HepG2 (cell line): ENCODE measurements at regions not wholly inside any gene's neighbourhood (a gene's known extent, or its start where the extent isn't known, plus 50 kb on each side); places are given as distances from the start of the nearest gene placed in this dataset.

Experiments
- ATAC-seq: fragments of 200-7000 bp; cut with Tn5 transposase; 3 replicates; pipeline ENCODE4 v1.9.1; 2020; ENCODE audit warnings: mild to moderate bottlenecking, moderate library complexity
- BruUV-seq: library from RNA; stranded (reverse); fragments of 400-500 nt; replicated peaks from 2 replicates; lab custom pipeline; 2021; lab: Mats Ljungman, UMichigan
- CTCF ChIA-PET: fragments of 300-600 bp; formaldehyde crosslinking; extraction: SDS; loops from one replicate; lab custom pipeline; 2021; ENCODE audit warnings: low total read pairs, inconsistent platforms, low intra/inter-chr PET ratio; lab: Yijun Ruan, JAX
- POLR2A ChIA-PET: fragments of 350-600 bp; sonication (Branson Sonifier 250); formaldehyde crosslinking; loops from one replicate; lab custom pipeline; 2020; ENCODE audit warnings: antibody characterized with exemption, inconsistent platforms; lab: Yijun Ruan, JAX
- DNase-seq: peaks from one replicate; pipeline ENCODE4 v3.0.0-alpha.2; 2015; ENCODE audit warnings: low spot score
- FAIRE-seq: peaks from 3 replicates; lab custom pipeline; 2011; peaks lifted over from hg19 to GRCh38; lab: Jason Lieb, UNC
- H2AFZ ChIP-seq: one replicate; pipeline ENCODE4 v1.6.1; 2011; ENCODE audit warnings: low read length, inconsistent platforms
- H3K27ac ChIP-seq: fragments of 300-600 bp; 3 replicates; pipeline ENCODE4 v1.8.0; 2011; ENCODE audit warnings: mixed run types, mild to moderate bottlenecking, mixed read lengths, low read length, inconsistent platforms; ENCODE audit not compliant: insufficient read depth; ENCODE audit errors: extremely low read length
- H3K27me3 ChIP-seq, 2 experiments: fragments of 200-600 bp in 1 of 2; 2 replicates in 1 of 2; 3 replicates in 1 of 2; pipeline versions ENCODE4 v1.6.0 to v1.8.0; 2011; ENCODE audit warnings: low read length in 2 of 2, mild to moderate bottlenecking in 2 of 2, moderate library complexity in 2 of 2, inconsistent platforms in 1 of 2; ENCODE audit not compliant: insufficient read depth in 2 of 2, control insufficient read depth in 1 of 2
- H3K36me3 ChIP-seq, 2 experiments: fragments of 200-600 bp in 1 of 2; replicated peaks in 1 of 2; 2 replicates in 1 of 2; 3 replicates in 1 of 2; pipeline versions ENCODE4 v1.5.1 to v1.8.0; 2011; ENCODE audit warnings: low read length in 2 of 2, inconsistent platforms in 1 of 2; ENCODE audit not compliant: insufficient read depth in 2 of 2, control insufficient read depth in 1 of 2
- H3K4me1 ChIP-seq: 2 replicates; pipeline ENCODE4 v1.5.1; 2012; ENCODE audit warnings: low read length, inconsistent platforms; ENCODE audit not compliant: insufficient read depth
- H3K4me2 ChIP-seq: 2 replicates; pipeline ENCODE4 v1.6.0; 2011; ENCODE audit warnings: low read depth, low read length, inconsistent platforms
- H3K4me3 ChIP-seq, 3 experiments: fragments of 200-600 bp in 1 of 3; sonication (generic), shearing (Covaris generic) in 1 of 3; replicated peaks in 1 of 3; 2 replicates each; pipeline ENCODE4 v1.5.1; 2011 to 2016; ENCODE audit warnings: low read length in 3 of 3, inconsistent platforms in 2 of 3, low read depth in 2 of 3, mild to moderate bottlenecking in 2 of 3, control low read depth in 1 of 3, mixed read lengths in 1 of 3; ENCODE audit not compliant: insufficient read depth in 1 of 3
- H3K79me2 ChIP-seq: one replicate; pipeline ENCODE4 v1.6.1; 2011; ENCODE audit warnings: low read length, inconsistent platforms; ENCODE audit not compliant: insufficient read depth
- H3K9ac ChIP-seq: 2 replicates; pipeline ENCODE4 v1.6.0; 2011; ENCODE audit warnings: mild to moderate bottlenecking, low read depth, low read length, inconsistent platforms; ENCODE audit not compliant: insufficient read depth
- H3K9me3 ChIP-seq: 2 replicates; pipeline ENCODE4 v1.5.1; 2012; ENCODE audit warnings: mild to moderate bottlenecking, low read length
- H4K20me1 ChIP-seq: 2 replicates; pipeline ENCODE4 v1.6.0; 2011; ENCODE audit warnings: inconsistent platforms, mild to moderate bottlenecking, low read length, moderate library complexity; ENCODE audit not compliant: insufficient read depth
- ARNT2 ChIP-seq: sonication (generic); formaldehyde crosslinking; IDR thresholded peaks from 2 replicates; pipeline ENCODE4 v1.8.0; 2022; ENCODE audit warnings: mild to moderate bottlenecking, low read depth, missing genetic modification reagents, moderate library complexity
- CSRNP1 ChIP-seq: sonication (generic); formaldehyde crosslinking; IDR thresholded peaks from 2 replicates; pipeline ENCODE4 v1.8.1; 2023; ENCODE audit warnings: mild to moderate bottlenecking, missing genetic modification reagents
- DNMT1 ChIP-seq: sonication (generic); formaldehyde crosslinking; IDR thresholded peaks from 2 replicates; pipeline ENCODE4 v1.5.1; 2020; ENCODE audit warnings: mild to moderate bottlenecking, missing genetic modification reagents
- ETS1 ChIP-seq: sonication (generic); formaldehyde crosslinking; IDR thresholded peaks from 2 replicates; pipeline ENCODE4 v1.4.0; 2020; ENCODE audit warnings: missing genetic modification reagents
- LBX2 ChIP-seq: sonication (generic); formaldehyde crosslinking; IDR thresholded peaks from 2 replicates; pipeline ENCODE4 v1.5.0; 2020; ENCODE audit warnings: missing genetic modification reagents, mild to moderate bottlenecking, borderline replicate concordance
- NKX3-1 ChIP-seq: sonication (generic); formaldehyde crosslinking; IDR thresholded peaks from 2 replicates; pipeline ENCODE4 v1.5.0; 2020; ENCODE audit warnings: missing genetic modification reagents
- POLR2AphosphoS5 ChIP-seq: IDR thresholded peaks from 2 replicates; pipeline ENCODE4 v1.6.1; 2012; ENCODE audit warnings: low read depth, low read length
- THAP7 ChIP-seq: sonication (generic); formaldehyde crosslinking; IDR thresholded peaks from 2 replicates; pipeline ENCODE4 v1.8.1; 2023; ENCODE audit warnings: mild to moderate bottlenecking, missing genetic modification reagents
- YY1 ChIP-seq: IDR thresholded peaks from 2 replicates; pipeline ENCODE4 v1.6.1; 2011; ENCODE audit warnings: low read length, low read depth, moderate library complexity, mild to moderate bottlenecking; ENCODE audit not compliant: insufficient read depth, insufficient replicate concordance
- ZFP36 ChIP-seq: fragments of 150-350 bp; IDR thresholded peaks from 2 replicates; pipeline ENCODE4 v1.6.1; 2018; ENCODE audit warnings: borderline replicate concordance, low read length, low read depth; ENCODE audit not compliant: partially characterized antibody
- ZNF235 ChIP-seq: sonication (generic); formaldehyde crosslinking; IDR thresholded peaks from 2 replicates; pipeline ENCODE4 v1.8.1; 2023; ENCODE audit warnings: mild to moderate bottlenecking, missing genetic modification reagents, borderline replicate concordance
- ZNF333 ChIP-seq: sonication (generic); formaldehyde crosslinking; IDR thresholded peaks from 2 replicates; pipeline ENCODE4 v1.4.0; 2020; ENCODE audit warnings: mild to moderate bottlenecking, missing genetic modification reagents, borderline replicate concordance
- ZNF607 ChIP-seq: sonication (generic); formaldehyde crosslinking; IDR thresholded peaks from 2 replicates; pipeline ENCODE4 v1.5.1; 2020; ENCODE audit warnings: missing genetic modification reagents, mild to moderate bottlenecking, borderline replicate concordance
- ZNF670 ChIP-seq: sonication (generic); formaldehyde crosslinking; IDR thresholded peaks from 2 replicates; pipeline ENCODE4 v1.8.0; 2022; ENCODE audit warnings: mild to moderate bottlenecking, missing genetic modification reagents, borderline replicate concordance
- WGBS: methylation state at CpG from one replicate; pipeline ENCODE4 v1.1.6; 2017; ENCODE audit warnings: low lambda C conversion rate; 5-methylcytosine and 5-hydroxymethylcytosine counted together
- in situ Hi-C: cut with HindIII; loops from 2 replicates; pipeline ENCODE4 v1.10.0; 2017; ENCODE audit warnings: low pct_unique_long_range_greater_than_20kb; ENCODE audit not compliant: extremely low pct_ligation_motif_present
- intact Hi-C: fragments of 100-400 bp; cut with micrococcal nuclease; formaldehyde crosslinking; loops from one replicate; pipeline ENCODE4 v1.10.0; 2022; ENCODE audit not compliant: unreplicated experiment

GRCh38 chr6:98747273-98747672 lies 87.1 kb upstream of the POU3F2 start:
- H3K36me3 ChIP-seq: no peaks in the 10 kb centered on the region
- H3K9ac ChIP-seq: no peak overlapping the region
- FAIRE-seq: no peak
- 4% methylated on average over 1 of the region's 1 CpG for WGBS
- H3K79me2 ChIP-seq: no peaks in the 10 kb centered on the region
- H4K20me1 ChIP-seq: no peaks in the 10 kb centered on the region
- no peak for TF ChIP-seq THAP7 (CRISPR knock-in tag)
- TF ChIP-seq ZFP36: no peak
- no peak for TF ChIP-seq ZNF333 (CRISPR knock-in tag)
- no peak for TF ChIP-seq DNMT1
- no peak for TF ChIP-seq ZNF607
- TF ChIP-seq, all 625 proteins: peak for 0
- H3K27ac ChIP-seq: no peak overlapping the region
- H3K4me2 ChIP-seq: no peak overlapping the region
- no peak overlapping the region for H3K4me3 ChIP-seq
- in situ Hi-C loops (no loop called here), intact Hi-C loops (no loop called here)
- ChIA-PET POLR2A (no interaction called here), CTCF (no interaction called here)
- no peaks in the 10 kb centered on the region for H3K27me3 ChIP-seq
- ATAC-seq (no peak), DNase-seq (no peak)
- H3K9me3 ChIP-seq: no peaks in the 10 kb centered on the region
- H3K4me1 ChIP-seq: no peaks in the 10 kb centered on the region
- BruUV-seq: no TSS peak
- no peak overlapping the region for H2AFZ ChIP-seq

- no peak overlapping the region for H3K4me3 ChIP-seq
- BruUV-seq: no TSS peak
- H3K36me3 ChIP-seq: no peaks in the 10 kb centered on the region
- ATAC-seq: no peak
- H3K4me1 ChIP-seq: no peaks in the 10 kb centered on the region
- no peak for TF ChIP-seq CSRNP1 (CRISPR knock-in tag)
- TF ChIP-seq ETS1 (CRISPR knock-in tag): no peak
- no peak for TF ChIP-seq ZNF235 (CRISPR knock-in tag)
- no peak for TF ChIP-seq ZNF670 (CRISPR knock-in tag)
- TF ChIP-seq ARNT2 (CRISPR knock-in tag): no peak
- TF ChIP-seq YY1: no peak
- no peak for TF ChIP-seq NKX3-1 (CRISPR knock-in tag)
- TF ChIP-seq LBX2 (CRISPR knock-in tag): no peak
- no peak for TF ChIP-seq POLR2AphosphoS5
- TF ChIP-seq, all 625 proteins: peak for 0
- no peaks in the 10 kb centered on the region for H4K20me1 ChIP-seq
- CTCF ChIA-PET: no interaction called here
- no peak for DNase-seq
- no peaks in the 10 kb centered on the region for H3K27me3 ChIP-seq
- H3K9ac ChIP-seq: no peak overlapping the region
- POLR2A ChIA-PET: no interaction called here
- intact Hi-C loops (no loop called here), in situ Hi-C loops (no loop called here)
- H3K27ac ChIP-seq: no peak overlapping the region
- WGBS: 0% methylated on average over 3 of the region's 3 CpGs
- no peak overlapping the region for H3K4me2 ChIP-seq
- H3K79me2 ChIP-seq: no peaks in the 10 kb centered on the region
- FAIRE-seq: no peak
- no peaks in the 10 kb centered on the region for H3K9me3 ChIP-seq
- H2AFZ ChIP-seq: no peak overlapping the region
These were observed 86.4 kb upstream of the POU3F2 start for GRCh38 chr6:98747960-98748359.
